ENCODE measurements at regions not wholly inside any gene's neighbourhood (a gene's known extent, or its start where the extent isn't known, plus 50 kb on each side); places are given as distances from the start of the nearest gene placed in this dataset.
"Not testable (repeated sequence)": the region's sequence is repeated elsewhere in the genome, so short reads cannot be mapped to it uniquely, and the experiment has no call there.

GRCh38 chr6:88413459-88413858, 247.3 kb upstream of the CNR1 start:
- Mint-ChIP-seq H3K27me3 (ENCODE audit: unreplicated experiment) (no peaks in the 10 kb centered on the region), H3K4me3 (ENCODE audit: unreplicated experiment) (no peak overlapping the region), H3K4me1 (ENCODE audit: low read depth, unreplicated experiment) (no peaks in the 10 kb centered on the region), H3K9me3 (ENCODE audit: unreplicated experiment) (no peaks in the 10 kb centered on the region), H3K27ac (ENCODE audit: unreplicated experiment) (no peak overlapping the region), H3K36me3 (ENCODE audit: unreplicated experiment) (peaks cover 6% of the 10 kb centered on the region)
- DNase-seq, result no peak
- TF ChIP-seq, protein P1, sequence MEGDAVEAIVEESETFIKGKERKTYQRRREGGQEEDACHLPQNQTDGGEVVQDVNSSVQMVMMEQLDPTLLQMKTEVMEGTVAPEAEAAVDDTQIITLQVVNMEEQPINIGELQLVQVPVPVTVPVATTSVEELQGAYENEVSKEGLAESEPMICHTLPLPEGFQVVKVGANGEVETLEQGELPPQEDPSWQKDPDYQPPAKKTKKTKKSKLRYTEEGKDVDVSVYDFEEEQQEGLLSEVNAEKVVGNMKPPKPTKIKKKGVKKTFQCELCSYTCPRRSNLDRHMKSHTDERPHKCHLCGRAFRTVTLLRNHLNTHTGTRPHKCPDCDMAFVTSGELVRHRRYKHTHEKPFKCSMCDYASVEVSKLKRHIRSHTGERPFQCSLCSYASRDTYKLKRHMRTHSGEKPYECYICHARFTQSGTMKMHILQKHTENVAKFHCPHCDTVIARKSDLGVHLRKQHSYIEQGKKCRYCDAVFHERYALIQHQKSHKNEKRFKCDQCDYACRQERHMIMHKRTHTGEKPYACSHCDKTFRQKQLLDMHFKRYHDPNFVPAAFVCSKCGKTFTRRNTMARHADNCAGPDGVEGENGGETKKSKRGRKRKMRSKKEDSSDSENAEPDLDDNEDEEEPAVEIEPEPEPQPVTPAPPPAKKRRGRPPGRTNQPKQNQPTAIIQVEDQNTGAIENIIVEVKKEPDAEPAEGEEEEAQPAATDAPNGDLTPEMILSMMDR (IDR thresholded peaks at IDR 0.05; ENCODE audit: partially characterized antibody, unreplicated experiment), result no peak

- not testable (repeated sequence) for H3K4me1 Mint-ChIP-seq (ENCODE audit: low read depth, unreplicated experiment); H3K36me3 Mint-ChIP-seq (ENCODE audit: unreplicated experiment); H3K4me3 Mint-ChIP-seq (ENCODE audit: unreplicated experiment); DNase-seq; H3K27me3 Mint-ChIP-seq (ENCODE audit: unreplicated experiment); H3K9me3 Mint-ChIP-seq (ENCODE audit: unreplicated experiment); H3K27ac Mint-ChIP-seq (ENCODE audit: unreplicated experiment)
Measured at GRCh38 chr6:88408355-88408754, 242.2 kb upstream of the CNR1 start.

- not testable (repeated sequence) for H3K27ac Mint-ChIP-seq (ENCODE audit: unreplicated experiment); H3K4me1 Mint-ChIP-seq (ENCODE audit: low read depth, unreplicated experiment); H3K27me3 Mint-ChIP-seq (ENCODE audit: unreplicated experiment); H3K4me3 Mint-ChIP-seq (ENCODE audit: unreplicated experiment); DNase-seq; H3K36me3 Mint-ChIP-seq (ENCODE audit: unreplicated experiment); H3K9me3 Mint-ChIP-seq (ENCODE audit: unreplicated experiment)
Measured at GRCh38 chr6:88406674-88407073, 240.5 kb upstream of the CNR1 start.

- Mint-ChIP-seq H3K4me3 (ENCODE audit: unreplicated experiment) (no peak overlapping the region), H3K9me3 (ENCODE audit: unreplicated experiment) (no peaks in the 10 kb centered on the region), H3K27me3 (ENCODE audit: unreplicated experiment) (no peaks in the 10 kb centered on the region), H3K4me1 (ENCODE audit: low read depth, unreplicated experiment) (no peaks in the 10 kb centered on the region), H3K27ac (ENCODE audit: unreplicated experiment) (no peak overlapping the region), H3K36me3 (ENCODE audit: unreplicated experiment) (no peaks in the 10 kb centered on the region)
- TF ChIP-seq, protein P1 (IDR thresholded peaks at IDR 0.05; ENCODE audit: partially characterized antibody, unreplicated experiment), result no peak
- DNase-seq, result no peak
Measured at GRCh38 chr6:88403486-88403885, 237.3 kb upstream of the CNR1 start.

- TF ChIP-seq, protein P1 (IDR thresholded peaks at IDR 0.05; ENCODE audit: partially characterized antibody, unreplicated experiment), result no peak
- Mint-ChIP-seq H3K36me3 (ENCODE audit: unreplicated experiment) (no peaks in the 10 kb centered on the region), H3K4me1 (ENCODE audit: low read depth, unreplicated experiment) (no peaks in the 10 kb centered on the region), H3K27me3 (ENCODE audit: unreplicated experiment) (no peaks in the 10 kb centered on the region), H3K9me3 (ENCODE audit: unreplicated experiment) (no peaks in the 10 kb centered on the region), H3K4me3 (ENCODE audit: unreplicated experiment) (no peak overlapping the region), H3K27ac (ENCODE audit: unreplicated experiment) (no peak overlapping the region)
- DNase-seq, result no peak
Measured at GRCh38 chr6:88402909-88403308, 236.8 kb upstream of the CNR1 start.

DNA sequence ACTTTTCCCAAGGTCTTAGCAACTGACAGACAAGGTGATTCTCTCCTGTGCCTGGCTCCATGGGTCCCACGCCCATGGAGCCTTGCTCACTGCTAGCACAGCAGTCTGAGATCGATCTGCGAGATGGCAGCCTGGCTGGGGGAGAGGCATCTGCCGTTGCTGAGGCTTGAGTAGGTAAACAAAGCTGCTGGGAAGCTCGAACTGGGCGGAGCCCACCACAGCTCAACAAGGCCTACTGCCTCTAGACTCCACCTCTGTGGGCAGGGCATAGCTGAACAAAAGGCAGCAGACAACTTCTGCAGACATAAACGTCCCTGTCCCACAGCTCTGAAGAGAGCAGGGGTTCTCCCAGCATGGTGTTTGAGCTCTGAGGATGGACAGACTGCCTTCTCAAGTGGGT, 224.9 kb upstream of the CNR1 start:
- not testable (repeated sequence) for H3K4me3 Mint-ChIP-seq (ENCODE audit: unreplicated experiment)

GRCh38 chr6:88388589-88388988, 222.4 kb upstream of the CNR1 start:
- TF ChIP-seq, protein P1 (IDR thresholded peaks at IDR 0.05; ENCODE audit: partially characterized antibody, unreplicated experiment), result no peak
- Mint-ChIP-seq H3K9me3 (ENCODE audit: unreplicated experiment) (peaks cover 1% of the 10 kb centered on the region), H3K36me3 (ENCODE audit: unreplicated experiment) (no peaks in the 10 kb centered on the region), H3K27ac (ENCODE audit: unreplicated experiment) (no peak overlapping the region), H3K4me1 (ENCODE audit: low read depth, unreplicated experiment) (no peaks in the 10 kb centered on the region), H3K27me3 (ENCODE audit: unreplicated experiment) (peaks cover 3% of the 10 kb centered on the region), H3K4me3 (ENCODE audit: unreplicated experiment) (no peak overlapping the region)
- DNase-seq, result no peak

More for the DNA sequence above, 224.9 kb upstream of the CNR1 start:
- H3K36me3 Mint-ChIP-seq (ENCODE audit: unreplicated experiment); H3K27ac Mint-ChIP-seq (ENCODE audit: unreplicated experiment); H3K9me3 Mint-ChIP-seq (ENCODE audit: unreplicated experiment); H3K4me1 Mint-ChIP-seq (ENCODE audit: low read depth, unreplicated experiment); H3K27me3 Mint-ChIP-seq (ENCODE audit: unreplicated experiment); DNase-seq: not testable (repeated sequence)

All from glutamatergic neuron (in vitro differentiated cells).